ENCODE measurements at regions not wholly inside any gene's neighbourhood (a gene's known extent, or its start where the extent isn't known, plus 50 kb on each side); places are given as distances from the start of the nearest gene placed in this dataset.

DNA sequence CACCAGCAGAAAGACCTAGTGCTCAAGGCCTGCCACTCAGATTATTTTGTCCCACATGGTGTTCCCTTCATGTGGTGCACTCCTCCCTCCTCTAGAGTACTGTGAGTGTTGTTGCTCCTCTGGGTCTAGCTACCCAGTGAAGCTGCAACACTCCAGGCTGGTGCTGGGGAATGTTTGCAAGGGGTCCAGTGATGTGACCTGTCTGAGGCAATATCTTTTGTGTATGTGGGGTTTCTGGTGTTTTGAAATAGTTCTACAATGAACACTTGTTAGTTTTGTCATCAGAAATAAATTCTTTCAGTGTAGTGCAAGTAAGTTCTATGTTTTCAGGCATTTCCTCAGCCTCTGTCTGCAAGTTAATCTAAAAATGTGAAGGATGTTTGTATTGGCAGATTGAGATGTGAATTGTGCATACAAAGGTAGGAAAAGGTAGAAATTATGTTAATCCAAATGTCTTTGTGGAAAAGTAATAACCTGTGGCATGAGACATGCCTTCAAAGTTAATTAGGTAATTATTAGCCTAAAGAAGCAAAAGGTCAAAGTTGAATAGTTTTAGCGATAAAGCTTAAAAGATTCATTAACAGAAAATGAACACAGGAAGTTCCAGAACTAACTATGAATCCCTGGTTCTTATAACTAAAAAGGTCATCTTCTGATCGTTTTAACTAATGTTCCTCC, 616.8 kb downstream of the LTN1 start:
- no peak overlapping the region for H3K27ac ChIP-seq (ENCODE audit: low read length)

GRCh38 chr21:28374881-28375280, 617.8 kb downstream of the LTN1 start:
- Histone ChIP-seq H3K36me3 (ENCODE audit: control insufficient read depth, insufficient read depth, low read length) (no peaks in the 10 kb centered on the region), H3K27ac (ENCODE audit: low read length) (no peak overlapping the region), H3K27me3 (ENCODE audit: control insufficient read depth, insufficient read depth, low read length) (no peaks in the 10 kb centered on the region), H3K4me1 (ENCODE audit: control insufficient read depth, insufficient read depth, low read length) (no peaks in the 10 kb centered on the region), H3K4me3 (ENCODE audit: low read depth in 2 of 2, low read length in 2 of 2) (no peak overlapping the region), H3K9me3 (ENCODE audit: control insufficient read depth, insufficient read depth, low read depth, low read length) (no peaks in the 10 kb centered on the region)
- ChIA-PET CTCF (no interaction called here), POLR2A (no interaction called here)
- no TSS peak for BruUV-seq (replicated peaks)
- in situ Hi-C loops (cut with HindIII; ENCODE audit: low pct_unique_long_range_greater_than_20kb, low sequenced_read_pairs) (no loop called here), intact Hi-C loops (cut with micrococcal nuclease; ENCODE audit: unreplicated experiment) (no loop called here)
- no peak for TF ChIP-seq SIN3A (IDR thresholded peaks at IDR 0.05; ENCODE audit: borderline replicate concordance, insufficient read depth, low read depth, low read length)
- TF ChIP-seq POLR2AphosphoS5 (IDR thresholded peaks at IDR 0.05; ENCODE audit: low read depth, low read length) = no peak
- no peak for TF ChIP-seq TCF7L2 (IDR thresholded peaks at IDR 0.05; ENCODE audit: low read depth, low read length)
- TF ChIP-seq CTCF (IDR thresholded peaks at IDR 0.05) = no peak
- no peak for TF ChIP-seq REST (IDR thresholded peaks at IDR 0.05; ENCODE audit: insufficient read depth in 1 of 2, low read depth in 2 of 2, low read length in 1 of 2)
- ATAC-seq = no peak
- DNase-seq (ENCODE audit: low read depth, low spot score) = no peak

More for the DNA sequence above, 616.8 kb downstream of the LTN1 start:
- BruUV-seq (replicated peaks) = no TSS peak
- intact Hi-C loops (cut with micrococcal nuclease; ENCODE audit: unreplicated experiment) (no loop called here), in situ Hi-C loops (cut with HindIII; ENCODE audit: low pct_unique_long_range_greater_than_20kb, low sequenced_read_pairs) (no loop called here)
- no peak for ATAC-seq
- no peak overlapping the region for H3K4me3 ChIP-seq (ENCODE audit: low read depth in 2 of 2, low read length in 2 of 2)
- TF ChIP-seq TCF7L2 (IDR thresholded peaks at IDR 0.05; ENCODE audit: low read depth, low read length) (no peak), CTCF (IDR thresholded peaks at IDR 0.05) (no peak), REST (IDR thresholded peaks at IDR 0.05; ENCODE audit: insufficient read depth in 1 of 2, low read depth in 2 of 2, low read length in 1 of 2) (no peak), POLR2AphosphoS5 (IDR thresholded peaks at IDR 0.05; ENCODE audit: low read depth, low read length) (no peak), SIN3A (IDR thresholded peaks at IDR 0.05; ENCODE audit: borderline replicate concordance, insufficient read depth, low read depth, low read length) (no peak)
- CTCF ChIA-PET = no interaction called here
- H3K9me3 ChIP-seq (ENCODE audit: control insufficient read depth, insufficient read depth, low read depth, low read length) = no peaks in the 10 kb centered on the region
- DNase-seq (ENCODE audit: low read depth, low spot score) = no peak
- no peaks in the 10 kb centered on the region for H3K36me3 ChIP-seq (ENCODE audit: control insufficient read depth, insufficient read depth, low read length)
- no peaks in the 10 kb centered on the region for H3K4me1 ChIP-seq (ENCODE audit: control insufficient read depth, insufficient read depth, low read length)
- H3K27me3 ChIP-seq (ENCODE audit: control insufficient read depth, insufficient read depth, low read length) = no peaks in the 10 kb centered on the region
- POLR2A ChIA-PET = no interaction called here
